WTC11 (cell line): ENCODE measurements at regions not wholly inside any gene's neighbourhood (a gene's known extent, or its start where the extent isn't known, plus 50 kb on each side); places are given as distances from the start of the nearest gene placed in this dataset.

Source experiments
- ATAC-seq: fragments of 200-7000 bp; cut with Tn5 transposase; 2 replicates; pipeline ENCODE4 v1.10.0; 2021; ENCODE audit warnings: mild to moderate bottlenecking, moderate library complexity
- CTCF ChIA-PET: fragments of 300-600 bp; sonication (Branson Sonifier 250); formaldehyde crosslinking; loops from one replicate; lab custom pipeline; 2021; ENCODE audit warnings: antibody characterized with exemption; lab: Charles Lee
- POLR2A ChIA-PET: fragments of 350-600 bp; sonication (Branson Sonifier 250); formaldehyde crosslinking; loops from one replicate; lab custom pipeline; 2021; ENCODE audit warnings: antibody characterized with exemption; lab: Charles Lee
- DNase-seq: peaks from one replicate; pipeline ENCODE4 v3.0.0; 2021; ENCODE audit warnings: low spot score
- H3K27ac Mint-ChIP-seq: 2 replicates; pipeline ENCODE4 v1.8.0; 2021; ENCODE audit warnings: mixed read lengths
- H3K27me3 Mint-ChIP-seq: 2 replicates; pipeline ENCODE4 v1.8.0; 2021; ENCODE audit warnings: low read depth, mild to moderate bottlenecking, moderate library complexity, mixed read lengths
- H3K36me3 Mint-ChIP-seq: 2 replicates; pipeline ENCODE4 v1.8.0; 2021; ENCODE audit warnings: mixed read lengths
- H3K4me1 Mint-ChIP-seq: 2 replicates; pipeline ENCODE4 v1.8.0; 2022; ENCODE audit warnings: mixed read lengths
- H3K4me3 Mint-ChIP-seq: 2 replicates; pipeline ENCODE4 v1.8.0; 2021; ENCODE audit warnings: mild to moderate bottlenecking, moderate library complexity, mixed read lengths
- H3K9me3 Mint-ChIP-seq: 2 replicates; pipeline ENCODE4 v1.8.0; 2021; ENCODE audit warnings: mixed read lengths
- ATF6 ChIP-seq: sonication (generic); formaldehyde crosslinking; IDR thresholded peaks from 2 replicates; pipeline ENCODE4 v1.8.1; 2023; ENCODE audit warnings: mild to moderate bottlenecking, missing genetic modification reagents
- CREM ChIP-seq: sonication (generic); formaldehyde crosslinking; IDR thresholded peaks from 2 replicates; pipeline ENCODE4 v1.8.1; 2022; ENCODE audit warnings: mild to moderate bottlenecking, missing genetic modification reagents, moderate library complexity
- E2F1 ChIP-seq: sonication (generic); formaldehyde crosslinking; IDR thresholded peaks from 2 replicates; pipeline ENCODE4 v1.8.0; 2022; ENCODE audit warnings: mild to moderate bottlenecking, missing genetic modification reagents
- EMX1 ChIP-seq: fragments of 250-450 bp; sonication (Bioruptor Pico); IDR thresholded peaks from 2 replicates; pipeline ENCODE4 v1.8.0; 2021; ENCODE audit warnings: mild to moderate bottlenecking
- ESRRA ChIP-seq: sonication (generic); formaldehyde crosslinking; IDR thresholded peaks from 2 replicates; pipeline ENCODE4 v1.8.1; 2022; ENCODE audit warnings: mild to moderate bottlenecking, missing genetic modification reagents, borderline replicate concordance
- FOXJ3 ChIP-seq: sonication (generic); formaldehyde crosslinking; IDR thresholded peaks from 2 replicates; pipeline ENCODE4 v1.9.0; 2021; ENCODE audit warnings: missing genetic modification reagents, mild to moderate bottlenecking, borderline replicate concordance
- GABPB1 ChIP-seq: sonication (generic); formaldehyde crosslinking; IDR thresholded peaks from 2 replicates; pipeline ENCODE4 v1.8.1; 2023; ENCODE audit warnings: mild to moderate bottlenecking, missing genetic modification reagents
- NR2C2 ChIP-seq: sonication (generic); formaldehyde crosslinking; IDR thresholded peaks from 2 replicates; pipeline ENCODE4 v1.8.0; 2022; ENCODE audit warnings: mild to moderate bottlenecking, missing genetic modification reagents
- SMAD3 ChIP-seq: sonication (generic); formaldehyde crosslinking; IDR thresholded peaks from 2 replicates; pipeline ENCODE4 v1.8.0; 2022; ENCODE audit warnings: missing genetic modification reagents, mild to moderate bottlenecking, borderline replicate concordance
- SOX15 ChIP-seq: fragments of 250-450 bp; sonication (Bioruptor Pico); IDR thresholded peaks from 2 replicates; pipeline ENCODE4 v1.9.0; 2021; ENCODE audit warnings: mild to moderate bottlenecking
- ZBTB21 ChIP-seq: sonication (generic); formaldehyde crosslinking; IDR thresholded peaks from 2 replicates; pipeline ENCODE4 v1.8.1; 2023; ENCODE audit warnings: mild to moderate bottlenecking, missing genetic modification reagents, borderline replicate concordance
- ZNF138 ChIP-seq: sonication (generic); formaldehyde crosslinking; conservative IDR thresholded peaks from 2 replicates; pipeline ENCODE4 v1.8.1; 2022; ENCODE audit warnings: mild to moderate bottlenecking, moderate library complexity, missing genetic modification reagents
- ZNF317 ChIP-seq: sonication (generic); formaldehyde crosslinking; IDR thresholded peaks from 2 replicates; pipeline ENCODE4 v1.8.1; 2023; ENCODE audit warnings: low read depth, mild to moderate bottlenecking, moderate library complexity, missing genetic modification reagents, borderline replicate concordance
- ZNF416 ChIP-seq: fragments of 250-450 bp; sonication (Bioruptor Pico); IDR thresholded peaks from 2 replicates; pipeline ENCODE4 v1.9.0; 2021; ENCODE audit warnings: mild to moderate bottlenecking, inconsistent platforms
- ZNF512 ChIP-seq: sonication (generic); formaldehyde crosslinking; IDR thresholded peaks from 2 replicates; pipeline ENCODE4 v1.8.1; 2022; ENCODE audit warnings: missing genetic modification reagents, borderline replicate concordance
- ZNF532 ChIP-seq: fragments of 250-450 bp; sonication (Bioruptor Pico); IDR thresholded peaks from 2 replicates; pipeline ENCODE4 v1.9.0; 2021; ENCODE audit warnings: mild to moderate bottlenecking, borderline replicate concordance
- ZSCAN18 ChIP-seq: fragments of 250-450 bp; sonication (Bioruptor Pico); IDR thresholded peaks from 2 replicates; pipeline ENCODE4 v2.1.2; 2022; ENCODE audit warnings: mild to moderate bottlenecking, moderate library complexity

GRCh38 chr6:167500961-167501360, 176.1 kb downstream of the TTLL2 start:
- H3K27ac Mint-ChIP-seq: no peak overlapping the region
- POLR2A ChIA-PET: no interaction called here
- H3K27me3 Mint-ChIP-seq: no peaks in the 10 kb centered on the region; the same call in none of the 2 replicates
- CTCF ChIA-PET: interaction anchor here (0.8 kb wide), 1 partner anchor 467 kb away, joined by 3 read pairs; no protein-coding TSS in a partner anchor
- H3K4me3 Mint-ChIP-seq: no peak overlapping the region
- no peak for ATAC-seq
- DNase-seq: no peak
- TF ChIP-seq SOX15: no peak
- no peak for TF ChIP-seq ZBTB21
- no peak for TF ChIP-seq ZSCAN18 (CRISPR knock-in tag)
- no peak for TF ChIP-seq ZNF317
- TF ChIP-seq ZNF138 (CRISPR knock-in tag): no peak
- no peak for TF ChIP-seq ZNF416 (CRISPR knock-in tag)
- no peak for TF ChIP-seq ATF6 (CRISPR knock-in tag)
- H3K4me1 Mint-ChIP-seq: peaks cover 10% of the 10 kb centered on the region
- no peaks in the 10 kb centered on the region for H3K36me3 Mint-ChIP-seq
- 0 out of 2 replicates have a peak, but pooled peaks cover 3% of the 10 kb centered on the region for H3K9me3 Mint-ChIP-seq

- H3K9me3 Mint-ChIP-seq: 0 out of 2 replicates have a peak, but pooled peaks cover 3% of the 10 kb centered on the region
- peak; percentile 83 for ATAC-seq
- no peak overlapping the region for H3K27ac Mint-ChIP-seq
- CTCF ChIA-PET: interaction anchor here (0.8 kb wide), 1 partner anchor 466 kb away, joined by 3 read pairs; no protein-coding TSS in a partner anchor
- no peaks in the 10 kb centered on the region for H3K36me3 Mint-ChIP-seq
- no peak overlapping the region for H3K4me3 Mint-ChIP-seq
- DNase-seq: peak; percentile 54
- TF ChIP-seq SMAD3 (CRISPR knock-in tag) (no peak), GABPB1 (CRISPR knock-in tag) (peak; percentile 59)
- H3K27me3 Mint-ChIP-seq: no peaks in the 10 kb centered on the region; the same call in none of the 2 replicates
- peaks cover 5% of the 10 kb centered on the region for H3K4me1 Mint-ChIP-seq
- POLR2A ChIA-PET: no interaction called here
Observed at GRCh38 chr6:167501831-167502385, 177.0 kb downstream of the TTLL2 start.

GRCh38 chr6:167502471-167502870, 177.6 kb downstream of the TTLL2 start:
- Mint-ChIP-seq H3K27ac (no peak overlapping the region), H3K36me3 (no peaks in the 10 kb centered on the region), H3K4me3 (no peak overlapping the region), H3K4me1 (peaks cover 9% of the 10 kb centered on the region), H3K9me3 (0 out of 2 replicates have a peak, but pooled peaks cover 3% of the 10 kb centered on the region), H3K27me3 (no peaks in the 10 kb centered on the region; the same call in none of the 2 replicates)
- ChIA-PET POLR2A (no interaction called here), CTCF (no interaction called here)
- DNase-seq (no peak), ATAC-seq (no peak)
- TF ChIP-seq ESRRA (CRISPR knock-in tag): no peak
- TF ChIP-seq FOXJ3 (CRISPR knock-in tag): no peak
- no peak for TF ChIP-seq ZNF512 (CRISPR knock-in tag)
- no peak for TF ChIP-seq CREM (CRISPR knock-in tag)
- no peak for TF ChIP-seq EMX1 (CRISPR knock-in tag)
- no peak for TF ChIP-seq E2F1 (CRISPR knock-in tag)
- no peak for TF ChIP-seq ATF6 (CRISPR knock-in tag)
- TF ChIP-seq NR2C2 (CRISPR knock-in tag): no peak
- no peak for TF ChIP-seq ZNF532 (CRISPR knock-in tag)
